ENCODE measurements at regions not wholly inside any gene's neighbourhood (a gene's known extent, or its start where the extent isn't known, plus 50 kb on each side); places are given as distances from the start of the nearest gene placed in this dataset.

DNA sequence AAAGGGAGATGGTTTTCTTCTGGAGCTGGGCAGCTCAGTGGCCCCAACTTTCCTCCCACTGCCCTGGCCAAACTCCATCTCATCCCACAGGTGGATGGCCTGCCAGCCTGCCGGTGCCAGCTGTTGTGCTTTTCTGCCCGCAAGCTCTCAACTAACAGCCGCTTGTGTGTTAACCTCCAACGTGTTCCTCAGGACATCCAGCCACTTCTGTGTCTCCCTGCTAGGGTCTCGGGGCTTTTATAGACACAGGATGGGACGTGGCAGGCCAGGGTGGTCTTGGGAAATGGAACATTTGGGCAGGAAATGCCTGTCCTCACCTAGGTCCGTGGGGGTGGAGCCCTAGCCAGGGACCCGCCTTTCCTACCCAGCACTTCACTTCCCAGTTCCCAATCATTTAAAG lies 171.1 kb upstream of the RGS17 start:
- TF ChIP-seq GATA3 (IDR thresholded peaks at IDR 0.05; ENCODE audit: low read depth, low read length) = no peak
- no peak for TF ChIP-seq GATA2 (IDR thresholded peaks at IDR 0.05; ENCODE audit: low read depth, low read length)

Measured in SH-SY5Y (cell line).